ENCODE measurements at regions not wholly inside any gene's neighbourhood (a gene's known extent, or its start where the extent isn't known, plus 50 kb on each side); places are given as distances from the start of the nearest gene placed in this dataset.

GRCh38 chr3:147652651-147653366 lies 243.6 kb downstream of the ZIC1 start:
- H3K27me3 ChIP-seq (ENCODE audit: control insufficient read depth, insufficient read depth, low read length) = no peaks in the 10 kb centered on the region
- TF ChIP-seq, protein P1, sequence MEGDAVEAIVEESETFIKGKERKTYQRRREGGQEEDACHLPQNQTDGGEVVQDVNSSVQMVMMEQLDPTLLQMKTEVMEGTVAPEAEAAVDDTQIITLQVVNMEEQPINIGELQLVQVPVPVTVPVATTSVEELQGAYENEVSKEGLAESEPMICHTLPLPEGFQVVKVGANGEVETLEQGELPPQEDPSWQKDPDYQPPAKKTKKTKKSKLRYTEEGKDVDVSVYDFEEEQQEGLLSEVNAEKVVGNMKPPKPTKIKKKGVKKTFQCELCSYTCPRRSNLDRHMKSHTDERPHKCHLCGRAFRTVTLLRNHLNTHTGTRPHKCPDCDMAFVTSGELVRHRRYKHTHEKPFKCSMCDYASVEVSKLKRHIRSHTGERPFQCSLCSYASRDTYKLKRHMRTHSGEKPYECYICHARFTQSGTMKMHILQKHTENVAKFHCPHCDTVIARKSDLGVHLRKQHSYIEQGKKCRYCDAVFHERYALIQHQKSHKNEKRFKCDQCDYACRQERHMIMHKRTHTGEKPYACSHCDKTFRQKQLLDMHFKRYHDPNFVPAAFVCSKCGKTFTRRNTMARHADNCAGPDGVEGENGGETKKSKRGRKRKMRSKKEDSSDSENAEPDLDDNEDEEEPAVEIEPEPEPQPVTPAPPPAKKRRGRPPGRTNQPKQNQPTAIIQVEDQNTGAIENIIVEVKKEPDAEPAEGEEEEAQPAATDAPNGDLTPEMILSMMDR (IDR thresholded peaks at IDR 0.05; ENCODE audit: borderline replicate concordance, extremely low read depth, insufficient read depth) = no peak
- H3K36me3 ChIP-seq (ENCODE audit: control insufficient read depth in 2 of 3, insufficient read depth in 3 of 3, low read length in 3 of 3) = no peaks in the 10 kb centered on the region
- DNase-seq (no peak), FAIRE-seq (no peak)
- H3K4me1 ChIP-seq (ENCODE audit: control insufficient read depth in 2 of 3, insufficient read depth in 2 of 3, low read depth in 1 of 3, low read length in 3 of 3) = no peaks in the 10 kb centered on the region
- no peak overlapping the region for H3K27ac ChIP-seq (ENCODE audit: low read depth in 2 of 2, low read length in 2 of 2)
- H3K9me3 ChIP-seq (ENCODE audit: control insufficient read depth in 2 of 3, insufficient read depth in 1 of 3, low read length in 3 of 3) = no peaks in the 10 kb centered on the region
- H3K4me3 ChIP-seq (ENCODE audit: low read length in 3 of 3) = no peak overlapping the region
- H3K9ac ChIP-seq (ENCODE audit: low read length in 3 of 3) = no peak overlapping the region
- intact Hi-C loops (cut with DNase I) = no loop called here

- Histone ChIP-seq H3K36me3 (ENCODE audit: control insufficient read depth in 2 of 3, insufficient read depth in 3 of 3, low read length in 3 of 3) (no peaks in the 10 kb centered on the region), H3K27ac (ENCODE audit: low read depth in 2 of 2, low read length in 2 of 2) (no peak overlapping the region), H3K4me3 (ENCODE audit: low read length in 3 of 3) (no peak overlapping the region), H3K9ac (ENCODE audit: low read length in 3 of 3) (no peak overlapping the region), H3K4me1 (ENCODE audit: control insufficient read depth in 2 of 3, insufficient read depth in 2 of 3, low read depth in 1 of 3, low read length in 3 of 3) (no peaks in the 10 kb centered on the region), H3K9me3 (ENCODE audit: control insufficient read depth in 2 of 3, insufficient read depth in 1 of 3, low read length in 3 of 3) (no peaks in the 10 kb centered on the region), H3K27me3 (ENCODE audit: control insufficient read depth, insufficient read depth, low read length) (no peaks in the 10 kb centered on the region)
- intact Hi-C loops (cut with DNase I) = no loop called here
- TF ChIP-seq, protein P1 (IDR thresholded peaks at IDR 0.05; ENCODE audit: borderline replicate concordance, extremely low read depth, insufficient read depth) = no peak
- FAIRE-seq (no peak), DNase-seq (no peak)
These were observed 244.3 kb downstream of the ZIC1 start for GRCh38 chr3:147653367-147653923.

DNA sequence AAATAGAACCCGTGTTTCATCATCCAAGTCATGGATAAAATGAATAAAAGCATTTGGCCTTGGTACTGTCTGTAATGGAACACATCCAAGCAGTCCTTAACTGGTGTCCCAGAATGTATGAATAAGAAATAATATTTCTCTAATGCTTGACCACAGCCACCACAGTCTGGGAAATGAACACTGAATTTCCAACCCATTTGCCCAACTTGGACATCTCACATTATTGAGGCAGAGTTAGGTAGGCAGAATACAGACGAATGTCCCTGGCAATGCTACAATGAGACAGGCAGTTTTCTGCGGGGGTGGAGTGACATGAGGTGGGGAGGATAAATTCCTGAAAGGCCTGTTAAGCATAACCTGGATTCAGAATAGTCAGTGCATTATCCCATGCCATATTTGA lies 245.7 kb downstream of the ZIC1 start:
- TF ChIP-seq, protein P1 (IDR thresholded peaks at IDR 0.05; ENCODE audit: borderline replicate concordance, extremely low read depth, insufficient read depth) = no peak
- H3K27ac ChIP-seq (ENCODE audit: low read depth in 2 of 2, low read length in 2 of 2) = no peak overlapping the region
- no peak overlapping the region for H3K9ac ChIP-seq (ENCODE audit: low read length in 3 of 3)
- DNase-seq = no peak
- intact Hi-C loops (cut with DNase I) = no loop called here
- FAIRE-seq = no peak
- H3K36me3 ChIP-seq (ENCODE audit: control insufficient read depth in 2 of 3, insufficient read depth in 3 of 3, low read length in 3 of 3) = no peaks in the 10 kb centered on the region
- H3K4me3 ChIP-seq (ENCODE audit: low read length in 3 of 3) = no peak overlapping the region
- no peaks in the 10 kb centered on the region for H3K9me3 ChIP-seq (ENCODE audit: control insufficient read depth in 2 of 3, insufficient read depth in 1 of 3, low read length in 3 of 3)
- H3K27me3 ChIP-seq (ENCODE audit: control insufficient read depth, insufficient read depth, low read length) = no peaks in the 10 kb centered on the region
- no peaks in the 10 kb centered on the region for H3K4me1 ChIP-seq (ENCODE audit: control insufficient read depth in 2 of 3, insufficient read depth in 2 of 3, low read depth in 1 of 3, low read length in 3 of 3)
